Endodermal cell (in vitro differentiated cells): ENCODE measurements at regions not wholly inside any gene's neighbourhood (a gene's known extent, or its start where the extent isn't known, plus 50 kb on each side); places are given as distances from the start of the nearest gene placed in this dataset.
"Not testable (repeated sequence)": the region's sequence is repeated elsewhere in the genome, so short reads cannot be mapped to it uniquely, and the experiment has no call there.

Source experiments
- DNase-seq: peaks from one replicate; pipeline ENCODE4 v3.0.0-alpha.2; 2017
- H3K27ac ChIP-seq: 2 replicates; pipeline ENCODE4 v1.5.1; 2013; ENCODE audit warnings: mild to moderate bottlenecking, low read depth, low read length, moderate library complexity
- H3K27me3 ChIP-seq: 2 replicates; pipeline ENCODE4 v1.6.1; 2013; ENCODE audit warnings: mild to moderate bottlenecking, low read length, moderate library complexity; ENCODE audit not compliant: insufficient read depth, control insufficient read depth, poor library complexity, severe bottlenecking
- H3K36me3 ChIP-seq: 2 replicates; pipeline ENCODE4 v1.7.0; 2013; ENCODE audit warnings: mild to moderate bottlenecking, low read length, moderate library complexity; ENCODE audit not compliant: control insufficient read depth, insufficient read depth
- H3K4me1 ChIP-seq: one replicate; pipeline ENCODE4 v1.7.0; 2013; ENCODE audit warnings: low read length; ENCODE audit not compliant: control insufficient read depth, insufficient read depth
- H3K4me3 ChIP-seq: 2 replicates; pipeline ENCODE4 v1.5.1; 2013; ENCODE audit warnings: mild to moderate bottlenecking, low read length, moderate library complexity
- H3K9ac ChIP-seq: 2 replicates; pipeline ENCODE4 v1.6.1; 2013; ENCODE audit warnings: mild to moderate bottlenecking, low read length, moderate library complexity; ENCODE audit not compliant: poor library complexity, severe bottlenecking; ENCODE audit errors: extremely low read depth
- H3K9me3 ChIP-seq: 2 replicates; pipeline ENCODE4 v1.6.1; 2013; ENCODE audit warnings: mild to moderate bottlenecking, low read length, moderate library complexity; ENCODE audit not compliant: control insufficient read depth
- H3K27ac Mint-ChIP-seq: 2 replicates; pipeline ENCODE4 v1.8.0; 2020; ENCODE audit warnings: mixed read lengths
- H3K27me3 Mint-ChIP-seq: 2 replicates; pipeline ENCODE4 v1.8.0; 2021; ENCODE audit warnings: mild to moderate bottlenecking, mixed read lengths; ENCODE audit not compliant: insufficient read depth
- H3K36me3 Mint-ChIP-seq: 2 replicates; pipeline ENCODE4 v1.8.0; 2020; ENCODE audit warnings: low read depth, mixed read lengths
- H3K4me1 Mint-ChIP-seq: 2 replicates; pipeline ENCODE4 v1.8.0; 2020; ENCODE audit warnings: mixed read lengths
- H3K4me3 Mint-ChIP-seq: 2 replicates; pipeline ENCODE4 v1.8.0; 2020; ENCODE audit warnings: mild to moderate bottlenecking, moderate library complexity, mixed read lengths
- H3K9me3 Mint-ChIP-seq: 2 replicates; pipeline ENCODE4 v1.8.0; 2020; ENCODE audit warnings: mild to moderate bottlenecking, mixed read lengths
- WGBS, 2 experiments: methylation state at CpG; one replicate each; pipeline versions ENCODE4 v1.1.5 to v1.1.7; 2013; ENCODE audit warnings: missing lambda C conversion rate in 2 of 2, mixed read lengths in 1 of 2; ENCODE audit not compliant: insufficient coverage in 1 of 2, insufficient read length in 1 of 2; 5-methylcytosine and 5-hydroxymethylcytosine counted together
- TF ChIP-seq, protein P1 (sequence below): fragments of 200-600 bp; sonication (generic); conservative IDR thresholded peaks from 2 replicates; pipeline ENCODE4 v1.5.0; 2021; ENCODE audit warnings: antibody characterized with exemption, mild to moderate bottlenecking

DNA sequence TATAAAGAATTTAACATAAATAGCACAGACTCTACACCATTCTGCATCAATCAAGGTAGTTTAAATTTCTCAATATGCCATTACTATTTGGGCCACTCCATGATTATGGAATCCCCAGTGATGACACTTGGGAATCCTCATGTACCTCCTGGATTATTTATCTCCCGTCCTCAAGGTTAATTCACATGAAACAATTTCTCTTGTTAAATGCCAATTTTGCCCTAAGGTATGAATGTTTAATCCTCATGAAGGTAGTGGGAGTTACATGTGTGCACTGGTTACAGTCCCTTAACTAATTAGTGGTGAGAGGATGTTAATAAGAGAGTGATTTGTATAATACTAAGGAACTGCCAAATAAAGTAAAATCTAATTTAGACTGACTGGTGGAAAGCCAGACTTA is 372.3 kb upstream of the MDFIC2 start:
- no peaks in the 10 kb centered on the region for H3K4me1 Mint-ChIP-seq
- peaks cover 9% of the 10 kb centered on the region for H3K9me3 Mint-ChIP-seq
- no peaks in the 10 kb centered on the region for H3K4me1 ChIP-seq
- no peaks in the 10 kb centered on the region for H3K27me3 ChIP-seq
- H3K27ac Mint-ChIP-seq = no peak overlapping the region
- H3K36me3 Mint-ChIP-seq = no peaks in the 10 kb centered on the region
- 81 to 100% methylated on average over 1 of the region's 1 CpG for WGBS, 2 experiments
- no peaks in the 10 kb centered on the region for H3K9me3 ChIP-seq
- H3K36me3 ChIP-seq = no peaks in the 10 kb centered on the region
- H3K9ac ChIP-seq = no peak overlapping the region
- no peak overlapping the region for H3K27ac ChIP-seq
- no peak for DNase-seq
- TF ChIP-seq, protein P1, sequence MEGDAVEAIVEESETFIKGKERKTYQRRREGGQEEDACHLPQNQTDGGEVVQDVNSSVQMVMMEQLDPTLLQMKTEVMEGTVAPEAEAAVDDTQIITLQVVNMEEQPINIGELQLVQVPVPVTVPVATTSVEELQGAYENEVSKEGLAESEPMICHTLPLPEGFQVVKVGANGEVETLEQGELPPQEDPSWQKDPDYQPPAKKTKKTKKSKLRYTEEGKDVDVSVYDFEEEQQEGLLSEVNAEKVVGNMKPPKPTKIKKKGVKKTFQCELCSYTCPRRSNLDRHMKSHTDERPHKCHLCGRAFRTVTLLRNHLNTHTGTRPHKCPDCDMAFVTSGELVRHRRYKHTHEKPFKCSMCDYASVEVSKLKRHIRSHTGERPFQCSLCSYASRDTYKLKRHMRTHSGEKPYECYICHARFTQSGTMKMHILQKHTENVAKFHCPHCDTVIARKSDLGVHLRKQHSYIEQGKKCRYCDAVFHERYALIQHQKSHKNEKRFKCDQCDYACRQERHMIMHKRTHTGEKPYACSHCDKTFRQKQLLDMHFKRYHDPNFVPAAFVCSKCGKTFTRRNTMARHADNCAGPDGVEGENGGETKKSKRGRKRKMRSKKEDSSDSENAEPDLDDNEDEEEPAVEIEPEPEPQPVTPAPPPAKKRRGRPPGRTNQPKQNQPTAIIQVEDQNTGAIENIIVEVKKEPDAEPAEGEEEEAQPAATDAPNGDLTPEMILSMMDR = no peak
- H3K27me3 Mint-ChIP-seq = peaks cover 1% of the 10 kb centered on the region
- no peak overlapping the region for H3K4me3 Mint-ChIP-seq
- no peak overlapping the region for H3K4me3 ChIP-seq

DNA sequence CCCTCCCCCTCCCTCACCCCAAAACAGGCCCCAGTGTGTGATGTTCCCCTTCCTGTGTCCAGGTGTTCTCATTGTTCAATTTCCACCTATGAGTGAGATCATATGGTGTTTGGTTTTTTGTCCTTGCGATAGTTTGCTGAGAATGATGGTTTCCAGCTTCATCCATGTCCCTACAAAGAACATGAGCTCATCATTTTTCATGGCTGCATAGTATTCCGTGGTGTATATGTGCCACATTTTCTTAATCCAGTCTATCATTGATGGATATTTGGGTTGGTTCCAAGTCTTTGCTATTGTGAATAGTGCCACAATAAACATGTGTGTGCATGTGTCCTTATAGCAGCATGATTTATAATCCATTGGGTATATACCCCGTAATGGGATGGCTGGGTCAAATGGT is 363.4 kb upstream of the MDFIC2 start:
- H3K4me3 Mint-ChIP-seq, H3K4me1 Mint-ChIP-seq, H3K9ac ChIP-seq, H3K36me3 Mint-ChIP-seq, H3K27me3 Mint-ChIP-seq, DNase-seq, H3K9me3 ChIP-seq, H3K36me3 ChIP-seq, H3K4me1 ChIP-seq, H3K27me3 ChIP-seq, H3K27ac Mint-ChIP-seq, H3K27ac ChIP-seq, H3K4me3 ChIP-seq: not testable (repeated sequence)
- H3K9me3 Mint-ChIP-seq = peaks cover 14% of the 10 kb centered on the region
- WGBS, 2 experiments = 92 to 100% methylated on average over 1 of the region's 3 CpGs

DNA sequence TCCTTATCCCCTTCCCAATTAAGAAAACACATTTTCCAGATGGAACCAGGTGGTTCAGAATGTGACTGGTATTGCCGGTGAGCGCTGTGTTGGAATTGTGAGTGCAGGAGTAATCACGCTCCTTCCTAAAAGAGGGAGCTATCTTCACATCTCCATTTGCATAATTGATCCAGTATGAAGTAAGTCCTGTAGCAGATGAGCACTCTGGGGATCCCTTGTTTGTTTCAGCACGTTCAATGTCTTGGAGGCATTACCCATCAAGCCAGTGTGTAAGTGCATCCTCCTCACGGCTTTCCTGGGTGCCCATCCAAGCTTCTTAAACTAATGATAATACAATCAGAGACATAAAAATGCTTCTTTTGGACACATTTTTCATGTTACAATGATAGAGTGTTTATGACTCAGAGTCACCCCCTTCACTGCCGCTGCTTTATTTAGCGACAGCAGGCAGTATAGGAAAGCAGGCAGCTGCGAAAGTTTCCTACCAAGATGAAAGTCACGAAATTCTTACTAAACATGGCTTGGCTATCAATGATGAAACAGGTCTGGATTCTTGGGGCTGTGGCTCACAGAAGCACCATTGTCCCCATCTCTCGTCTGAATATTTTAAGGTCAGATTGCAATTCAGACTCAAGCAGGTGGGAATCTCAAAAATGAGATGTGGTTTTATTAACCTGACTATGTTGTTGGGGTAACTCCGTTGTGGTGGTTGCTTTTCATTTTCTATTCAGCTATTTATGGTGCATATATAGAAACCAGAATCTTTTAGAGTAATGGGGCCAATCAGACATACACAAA is 346.3 kb upstream of the MDFIC2 start:
- TF ChIP-seq, protein P1 = no peak
- no peaks in the 10 kb centered on the region for H3K4me1 ChIP-seq
- H3K9me3 ChIP-seq = no peaks in the 10 kb centered on the region
- H3K9me3 Mint-ChIP-seq = no peaks in the 10 kb centered on the region
- no peak overlapping the region for H3K4me3 ChIP-seq
- 92 to 94% methylated on average over 9 to 10 of the region's 11 CpGs for WGBS, 2 experiments
- no peaks in the 10 kb centered on the region for H3K36me3 Mint-ChIP-seq
- H3K36me3 ChIP-seq = no peaks in the 10 kb centered on the region
- no peak overlapping the region for H3K9ac ChIP-seq
- no peak overlapping the region for H3K27ac ChIP-seq
- H3K4me3 Mint-ChIP-seq = no peak overlapping the region
- H3K27me3 ChIP-seq = no peaks in the 10 kb centered on the region
- DNase-seq = no peak
- H3K27me3 Mint-ChIP-seq = no peaks in the 10 kb centered on the region
- H3K4me1 Mint-ChIP-seq = peaks cover 4% of the 10 kb centered on the region
- no peak overlapping the region for H3K27ac Mint-ChIP-seq
